A673 (cell line): ENCODE measurements at regions not wholly inside any gene's neighbourhood (a gene's known extent, or its start where the extent isn't known, plus 50 kb on each side); places are given as distances from the start of the nearest gene placed in this dataset.

Experiments used
- BruUV-seq: library from RNA; stranded (reverse); fragments of 400-500 nt; replicated peaks from 2 replicates; lab custom pipeline; 2021; lab: Mats Ljungman, UMichigan
- CTCF ChIA-PET: fragments of 300-600 bp; sonication (Branson Sonifier 250); formaldehyde crosslinking; loops from one replicate; lab custom pipeline; 2022; ENCODE audit warnings: antibody characterized with exemption; lab: Charles Lee
- POLR2A ChIA-PET: fragments of 300-600 bp; sonication (Branson Sonifier 250); formaldehyde crosslinking; loops from one replicate; lab custom pipeline; 2022; ENCODE audit warnings: antibody characterized with exemption; ENCODE audit not compliant: low non-redundant PET; lab: Charles Lee
- DNase-seq: peaks from one replicate; pipeline ENCODE4 v3.0.0-alpha.2; 2015; ENCODE audit warnings: low spot score
- H3K27ac ChIP-seq: fragments of 200-600 bp; sonication (generic); 2 replicates; pipeline ENCODE4 v1.5.1; 2016; ENCODE audit warnings: mixed run types, low read depth, mild to moderate bottlenecking, mixed read lengths, antibody characterized with exemption, low read length; ENCODE audit not compliant: poor library complexity, severe bottlenecking
- H3K27me3 ChIP-seq: fragments of 200-600 bp; sonication (generic); replicated peaks from 2 replicates; pipeline ENCODE4 v1.6.1; 2017; ENCODE audit warnings: mixed run types, low read depth, mild to moderate bottlenecking, mixed read lengths, antibody characterized with exemption, low read length; ENCODE audit not compliant: insufficient read depth, poor library complexity
- H3K36me3 ChIP-seq: fragments of 200-600 bp; sonication (generic); 2 replicates; pipeline ENCODE4 v1.6.1; 2016; ENCODE audit warnings: mixed run types, mild to moderate bottlenecking, mixed read lengths, antibody characterized with exemption, low read length; ENCODE audit not compliant: insufficient read depth, poor library complexity, severe bottlenecking
- H3K4me1 ChIP-seq: fragments of 200-600 bp; sonication (generic); 2 replicates; pipeline ENCODE4 v1.6.1; 2017; ENCODE audit warnings: mixed run types, mild to moderate bottlenecking, mixed read lengths, antibody characterized with exemption, low read length; ENCODE audit not compliant: insufficient read depth, poor library complexity, severe bottlenecking
- H3K4me3 ChIP-seq: fragments of 200-600 bp; sonication (generic); 2 replicates; pipeline ENCODE4 v1.5.1; 2016; ENCODE audit warnings: low read depth, mixed run types, mild to moderate bottlenecking, mixed read lengths, low read length; ENCODE audit not compliant: poor library complexity, severe bottlenecking
- H3K9me3 ChIP-seq: fragments of 200-600 bp; sonication (generic); 2 replicates; pipeline ENCODE4 v1.6.1; 2016; ENCODE audit warnings: mixed run types, low read depth, mild to moderate bottlenecking, mixed read lengths, antibody characterized with exemption, low read length; ENCODE audit not compliant: poor library complexity, severe bottlenecking
- EZH2 ChIP-seq: fragments of 200-600 bp; sonication (generic); IDR thresholded peaks from 2 replicates; pipeline ENCODE4 v1.6.1; 2017; ENCODE audit warnings: borderline replicate concordance, low read depth, mild to moderate bottlenecking, mixed read lengths, antibody characterized with exemption, low read length; ENCODE audit not compliant: poor library complexity, severe bottlenecking
- intact Hi-C: fragments of 100-400 bp; cut with micrococcal nuclease; formaldehyde crosslinking; loops from one replicate; pipeline ENCODE4 v1.10.0; 2022; ENCODE audit not compliant: unreplicated experiment
- TF ChIP-seq, protein P1 (sequence below): fragments of 300-800, 200-600 bp; sonication (generic); conservative IDR thresholded peaks from 2 replicates; pipeline ENCODE4 v1.5.1; 2017; ENCODE audit warnings: low read depth, mild to moderate bottlenecking, antibody characterized with exemption, low read length, moderate library complexity, mixed read lengths

DNA sequence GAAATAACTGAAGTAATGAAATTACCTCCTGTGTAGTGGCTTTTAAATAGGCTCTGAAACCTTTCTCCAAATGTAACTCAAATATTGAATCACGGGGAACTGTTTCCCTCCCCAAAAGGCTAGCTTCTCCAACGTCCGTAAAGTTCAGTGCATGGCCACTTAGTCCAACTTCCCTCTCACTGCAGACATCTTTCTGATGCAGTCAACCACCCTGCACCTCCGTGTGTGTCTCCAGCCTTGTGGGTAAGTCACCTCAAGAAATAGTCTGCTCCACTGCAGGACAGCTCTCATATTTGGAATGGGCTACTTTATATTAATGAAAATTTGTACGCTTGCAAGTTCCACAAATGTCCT, 152.5 kb upstream of the CYRIA start:
- no peak for DNase-seq
- BruUV-seq: no TSS peak
- no peaks in the 10 kb centered on the region for H3K36me3 ChIP-seq
- TF ChIP-seq EZH2: no peak
- H3K27ac ChIP-seq: no peak overlapping the region
- no peak overlapping the region for H3K4me3 ChIP-seq
- ChIA-PET CTCF (no interaction called here), POLR2A (no interaction called here)
- no peaks in the 10 kb centered on the region for H3K4me1 ChIP-seq
- H3K27me3 ChIP-seq: peaks cover 14% of the 10 kb centered on the region
- intact Hi-C loops: no loop called here
- no peaks in the 10 kb centered on the region for H3K9me3 ChIP-seq

DNA sequence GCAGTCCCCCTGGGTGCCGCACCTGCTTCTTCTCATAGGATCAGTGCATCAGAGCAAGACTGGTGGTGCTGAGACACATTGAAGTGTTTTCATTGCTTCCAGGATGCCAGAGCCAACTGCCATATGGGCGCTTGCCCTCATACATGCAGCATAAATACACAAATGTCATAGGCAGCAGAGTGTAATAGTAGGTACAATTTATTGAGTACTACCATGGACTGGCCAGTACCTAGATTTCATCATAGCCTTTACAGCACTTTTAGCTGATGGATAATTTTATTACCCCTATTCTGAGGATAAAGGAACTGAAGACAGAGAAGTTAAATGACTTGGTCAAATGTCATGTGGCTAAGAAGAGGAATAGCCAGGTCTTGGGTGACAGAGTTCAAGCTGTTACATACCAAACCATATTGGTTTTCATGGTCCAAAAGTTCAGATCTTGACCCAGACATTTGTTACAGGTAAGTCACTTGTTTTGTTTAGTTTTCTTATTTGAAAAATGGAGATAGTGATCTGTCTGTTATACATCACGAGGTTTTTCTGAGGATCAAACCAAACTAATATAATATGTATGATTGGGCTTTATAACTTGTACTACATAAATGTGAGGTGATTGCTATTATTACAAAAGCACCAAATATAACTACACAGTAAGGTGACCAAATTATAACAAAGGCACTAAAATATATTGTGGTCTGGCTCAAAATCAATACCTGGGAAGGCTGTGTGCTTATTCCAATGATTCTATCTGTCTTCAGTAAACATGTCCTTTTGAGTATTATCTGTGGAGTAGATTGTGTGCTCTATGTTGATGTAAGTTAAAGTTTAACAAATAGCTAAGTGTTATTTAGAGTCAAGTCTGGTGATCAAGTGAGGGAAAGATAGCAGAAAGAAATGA, 151.9 kb upstream of the CYRIA start:
- TF ChIP-seq EZH2: no peak
- BruUV-seq: no TSS peak
- H3K36me3 ChIP-seq: no peaks in the 10 kb centered on the region
- ChIA-PET CTCF (no interaction called here), POLR2A (no interaction called here)
- DNase-seq: no peak
- H3K4me1 ChIP-seq: no peaks in the 10 kb centered on the region
- H3K27ac ChIP-seq: no peak overlapping the region
- H3K27me3 ChIP-seq: peaks cover 14% of the 10 kb centered on the region
- intact Hi-C loops: no loop called here
- H3K4me3 ChIP-seq: no peak overlapping the region
- H3K9me3 ChIP-seq: no peaks in the 10 kb centered on the region

DNA sequence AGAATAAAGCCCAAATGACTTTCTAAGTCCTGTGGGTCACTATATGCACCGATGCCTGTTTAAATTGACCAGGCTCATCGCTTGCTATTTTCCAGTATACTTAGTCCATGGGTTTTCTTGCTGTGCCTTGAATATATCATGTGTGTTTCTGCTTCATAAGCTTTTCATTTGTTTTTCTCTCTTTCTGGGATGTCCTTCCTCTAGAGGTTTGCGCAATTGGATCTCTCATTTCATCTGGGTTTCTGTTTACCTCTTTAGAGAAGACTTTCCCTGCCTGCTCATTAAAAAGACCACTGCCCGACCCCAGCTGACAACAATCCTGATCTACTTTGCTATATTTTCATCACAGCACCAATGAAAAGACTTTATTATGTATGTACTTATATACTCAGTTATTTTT, 150.9 kb upstream of the CYRIA start:
- no TSS peak for BruUV-seq
- CTCF ChIA-PET: no interaction called here
- Histone ChIP-seq H3K27ac (no peak overlapping the region), H3K4me3 (no peak overlapping the region), H3K36me3 (no peaks in the 10 kb centered on the region), H3K27me3 (peaks cover 8% of the 10 kb centered on the region), H3K4me1 (no peaks in the 10 kb centered on the region), H3K9me3 (no peaks in the 10 kb centered on the region)
- TF ChIP-seq, protein P1, sequence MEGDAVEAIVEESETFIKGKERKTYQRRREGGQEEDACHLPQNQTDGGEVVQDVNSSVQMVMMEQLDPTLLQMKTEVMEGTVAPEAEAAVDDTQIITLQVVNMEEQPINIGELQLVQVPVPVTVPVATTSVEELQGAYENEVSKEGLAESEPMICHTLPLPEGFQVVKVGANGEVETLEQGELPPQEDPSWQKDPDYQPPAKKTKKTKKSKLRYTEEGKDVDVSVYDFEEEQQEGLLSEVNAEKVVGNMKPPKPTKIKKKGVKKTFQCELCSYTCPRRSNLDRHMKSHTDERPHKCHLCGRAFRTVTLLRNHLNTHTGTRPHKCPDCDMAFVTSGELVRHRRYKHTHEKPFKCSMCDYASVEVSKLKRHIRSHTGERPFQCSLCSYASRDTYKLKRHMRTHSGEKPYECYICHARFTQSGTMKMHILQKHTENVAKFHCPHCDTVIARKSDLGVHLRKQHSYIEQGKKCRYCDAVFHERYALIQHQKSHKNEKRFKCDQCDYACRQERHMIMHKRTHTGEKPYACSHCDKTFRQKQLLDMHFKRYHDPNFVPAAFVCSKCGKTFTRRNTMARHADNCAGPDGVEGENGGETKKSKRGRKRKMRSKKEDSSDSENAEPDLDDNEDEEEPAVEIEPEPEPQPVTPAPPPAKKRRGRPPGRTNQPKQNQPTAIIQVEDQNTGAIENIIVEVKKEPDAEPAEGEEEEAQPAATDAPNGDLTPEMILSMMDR: no peak
- no peak for TF ChIP-seq EZH2
- intact Hi-C loops: no loop called here
- POLR2A ChIA-PET: no interaction called here
- no peak for DNase-seq

DNA sequence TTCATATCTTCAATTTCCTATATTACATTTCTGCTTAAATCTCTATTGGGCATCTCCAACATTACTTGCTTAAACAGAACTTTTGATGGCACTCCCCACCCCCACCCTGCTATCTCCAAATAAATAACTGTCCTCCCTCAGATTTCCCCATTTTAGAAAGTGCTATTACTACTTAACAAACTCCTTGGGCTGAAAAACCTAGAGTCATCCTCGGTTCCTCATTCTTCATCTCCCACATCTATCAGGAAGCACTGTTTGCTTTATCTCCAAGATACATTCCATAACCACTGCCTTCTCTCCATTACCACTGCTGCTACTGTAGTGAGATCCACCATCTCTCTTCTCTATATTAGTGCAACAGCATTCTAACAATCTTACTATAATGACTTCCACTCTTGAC, 150.4 kb upstream of the CYRIA start:
- Histone ChIP-seq H3K27me3 (peaks cover 7% of the 10 kb centered on the region), H3K36me3 (no peaks in the 10 kb centered on the region), H3K9me3 (no peaks in the 10 kb centered on the region), H3K27ac (no peak overlapping the region), H3K4me3 (no peak overlapping the region), H3K4me1 (no peaks in the 10 kb centered on the region)
- POLR2A ChIA-PET: no interaction called here
- TF ChIP-seq EZH2: no peak
- TF ChIP-seq, protein P1: no peak
- no TSS peak for BruUV-seq
- DNase-seq: no peak
- intact Hi-C loops: no loop called here
- CTCF ChIA-PET: no interaction called here
